ENCODE measurements at regions not wholly inside any gene's neighbourhood (a gene's known extent, or its start where the extent isn't known, plus 50 kb on each side); places are given as distances from the start of the nearest gene placed in this dataset.
"Not testable (repeated sequence)": the region's sequence is repeated elsewhere in the genome, so short reads cannot be mapped to it uniquely, and the experiment has no call there.

DNA sequence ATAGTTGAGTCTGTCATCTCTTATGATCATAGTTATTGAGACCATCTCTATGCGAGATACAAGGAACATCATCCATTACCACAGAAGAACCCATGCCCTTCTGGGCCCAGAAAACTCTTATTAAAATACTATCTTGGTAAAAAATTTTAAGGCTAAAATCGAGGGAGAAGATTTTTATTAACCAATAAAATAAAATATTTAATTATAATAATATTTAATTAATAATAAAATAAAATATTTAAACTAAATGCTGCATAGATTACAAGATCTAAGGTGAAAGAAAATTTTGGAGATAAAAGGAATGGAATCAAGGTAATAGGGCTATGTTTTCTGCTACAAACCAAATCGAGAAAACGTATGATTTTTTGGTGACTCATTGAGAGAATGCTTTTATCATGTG lies 540.2 kb downstream of the KCNH5 start:
- no peak for DNase-seq (ENCODE audit: low read depth, low spot score)

GRCh38 chr14:62521309-62521708 lies 523.9 kb downstream of the KCNH5 start:
- DNase-seq (ENCODE audit: low read depth, low spot score), result not testable (repeated sequence)

DNA sequence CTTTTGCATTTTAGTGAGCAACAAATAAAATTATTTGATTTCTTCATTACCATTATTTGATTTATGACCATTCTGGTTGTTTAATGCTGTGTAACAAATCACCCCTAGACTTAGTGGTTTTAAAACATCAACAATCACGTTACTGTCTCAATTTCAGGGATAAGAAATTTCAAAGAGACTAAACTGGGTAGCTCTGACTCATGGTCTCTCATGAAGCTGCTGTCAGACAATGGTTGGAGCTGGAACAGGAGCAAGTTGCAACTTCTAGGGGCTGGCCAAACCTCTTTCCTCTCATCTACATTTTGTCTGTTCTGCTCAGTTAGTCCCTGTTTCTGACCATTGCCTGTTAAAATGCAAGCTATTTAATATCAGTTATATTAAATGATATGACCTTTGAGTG lies 517.0 kb downstream of the KCNH5 start:
- no peak for DNase-seq (ENCODE audit: low read depth, low spot score)

DNA sequence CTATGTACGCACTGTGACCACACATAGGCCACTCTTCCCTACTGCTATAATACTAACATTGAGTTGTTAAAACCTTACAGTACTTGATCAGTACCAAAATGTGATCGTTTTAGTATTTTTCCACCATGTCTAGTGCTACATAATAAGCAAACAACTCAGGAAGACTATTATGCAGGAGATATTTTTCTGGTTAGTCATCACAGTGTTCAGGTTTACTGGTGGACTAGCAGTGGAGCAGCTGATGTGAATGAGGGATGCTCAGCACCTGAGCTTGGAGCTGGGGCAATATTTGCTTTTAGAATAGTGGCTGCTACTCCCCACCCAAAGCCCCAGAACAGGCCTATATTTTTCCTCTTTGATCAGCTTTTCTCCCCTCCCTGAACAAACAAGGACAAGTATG lies 513.1 kb downstream of the KCNH5 start:
- no peak for DNase-seq (ENCODE audit: low read depth, low spot score)

GRCh38 chr14:62546862-62547474 lies 498.3 kb downstream of the KCNH5 start:
- DNase-seq (ENCODE audit: low read depth, low spot score), result no peak

- no peak for DNase-seq (ENCODE audit: low read depth, low spot score)
Measured at GRCh38 chr14:62557416-62557815, 487.8 kb downstream of the KCNH5 start.

- DNase-seq (ENCODE audit: low read depth, low spot score), result no peak
Measured at GRCh38 chr14:62558451-62558850, 486.8 kb downstream of the KCNH5 start.

GRCh38 chr14:62585247-62585646 lies 460.0 kb downstream of the KCNH5 start:
- DNase-seq (ENCODE audit: low read depth, low spot score), result no peak

DNA sequence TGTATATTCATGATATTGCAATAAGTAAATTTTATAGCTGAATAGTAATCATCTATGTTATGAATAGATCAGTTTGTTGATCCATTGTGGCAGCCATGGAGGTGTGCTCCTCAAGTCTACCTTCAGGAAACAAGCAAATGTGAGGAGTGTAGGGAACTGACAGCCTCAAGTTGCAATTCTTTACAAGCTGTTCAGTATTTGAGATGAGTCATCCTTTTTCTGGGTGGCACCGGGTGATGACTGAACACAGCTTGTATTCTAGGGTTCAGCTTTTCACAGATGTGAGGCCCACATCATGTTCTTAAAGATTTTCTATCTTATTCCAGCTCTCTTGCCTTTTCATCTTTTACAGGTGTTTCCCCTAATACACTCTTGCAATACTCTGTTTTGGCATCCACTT lies 452.4 kb downstream of the KCNH5 start:
- no peak for DNase-seq (ENCODE audit: low read depth, low spot score)

- DNase-seq (ENCODE audit: low read depth, low spot score), result no peak
Measured at GRCh38 chr14:62597143-62597542, 448.1 kb downstream of the KCNH5 start.

DNA sequence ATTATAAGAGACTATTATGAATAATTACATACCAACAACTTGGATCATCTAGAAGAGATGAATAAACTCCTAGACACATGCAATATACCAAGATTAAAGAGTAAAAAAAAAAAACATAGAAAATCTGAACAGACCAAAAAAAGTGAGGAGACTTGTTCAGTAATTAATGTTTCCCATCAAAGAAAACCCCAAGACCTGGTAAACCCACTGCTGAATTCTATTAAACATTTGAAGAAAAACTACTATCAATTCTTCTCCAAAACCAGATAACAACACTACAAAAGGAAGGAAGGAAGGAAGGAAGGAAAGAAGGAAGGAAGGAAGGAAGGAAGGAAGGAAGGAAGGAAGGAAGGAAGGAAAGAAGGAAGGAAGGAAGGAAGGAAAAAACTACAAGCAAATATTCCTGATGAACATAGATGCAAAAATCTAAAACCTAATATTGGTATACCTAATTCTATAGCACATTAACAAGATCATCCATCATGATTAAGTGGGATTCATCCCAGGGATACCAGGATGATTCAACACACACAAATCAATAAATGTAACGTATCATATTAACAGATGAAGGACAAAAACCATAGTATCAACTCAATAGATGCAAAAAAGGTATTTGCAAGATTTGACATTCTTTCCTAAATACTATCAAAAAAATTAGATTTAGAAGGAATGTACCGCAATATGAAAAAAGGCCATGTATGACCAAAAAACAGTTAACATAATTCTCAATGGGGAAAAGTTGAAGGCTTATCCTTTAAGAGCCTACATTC lies 445.5 kb downstream of the KCNH5 start:
- DNase-seq (ENCODE audit: low read depth, low spot score), result no peak

- no peak for DNase-seq (ENCODE audit: low read depth, low spot score)
Measured at GRCh38 chr14:62602712-62603111, 442.5 kb downstream of the KCNH5 start.

GRCh38 chr14:62604524-62604923 lies 440.7 kb downstream of the KCNH5 start:
- DNase-seq (ENCODE audit: low read depth, low spot score), result no peak

DNA sequence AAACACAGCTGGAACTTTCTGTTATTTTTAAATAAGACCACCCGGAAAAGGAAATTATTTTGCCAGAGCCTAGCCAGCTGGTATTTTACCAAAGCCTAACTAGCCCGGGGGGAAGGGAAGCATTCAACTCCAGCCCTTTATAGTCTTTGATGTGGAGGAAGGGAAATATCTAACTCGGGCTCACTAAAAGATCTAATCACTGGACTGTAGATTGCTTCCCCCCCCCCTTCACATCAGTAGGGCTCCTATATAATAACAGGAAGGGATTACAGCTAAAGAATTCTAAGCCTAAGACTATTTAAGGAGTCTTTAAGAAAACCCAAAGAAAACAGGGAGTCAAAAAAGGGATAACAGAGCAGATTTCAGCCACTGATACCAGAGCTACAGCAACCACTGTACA lies 431.1 kb downstream of the KCNH5 start:
- no peak for DNase-seq (ENCODE audit: low read depth, low spot score)

- no peak for DNase-seq (ENCODE audit: low read depth, low spot score)
Measured at GRCh38 chr14:62616668-62617067, 428.6 kb downstream of the KCNH5 start.

- no peak for DNase-seq (ENCODE audit: low read depth, low spot score)
Measured at GRCh38 chr14:62626416-62626815, 418.8 kb downstream of the KCNH5 start.

- no peak for DNase-seq (ENCODE audit: low read depth, low spot score)
Measured at GRCh38 chr14:62629176-62629725, 416.0 kb downstream of the KCNH5 start.

DNA sequence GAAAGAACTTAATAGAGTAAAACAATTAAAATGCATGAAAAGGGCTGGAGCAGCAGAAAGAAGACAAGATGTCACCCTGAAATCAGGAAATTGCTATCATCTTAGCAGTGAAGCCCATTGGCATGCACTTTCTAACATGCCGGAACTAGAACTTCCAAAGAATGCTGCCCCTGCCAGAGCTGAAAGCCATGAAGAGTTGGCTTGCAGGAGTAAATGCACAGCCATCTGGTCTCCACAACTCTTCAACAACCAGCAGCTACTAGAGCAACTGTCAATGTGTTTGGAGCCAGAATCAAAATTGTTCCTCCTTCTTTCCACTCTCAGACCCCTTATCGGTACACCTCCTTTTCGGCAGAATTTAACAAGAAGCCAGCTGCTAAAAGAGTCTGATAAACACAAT lies 414.1 kb downstream of the KCNH5 start:
- DNase-seq (ENCODE audit: low read depth, low spot score), result no peak

- DNase-seq (ENCODE audit: low read depth, low spot score), result no peak
Measured at GRCh38 chr14:62632771-62633170, 412.5 kb downstream of the KCNH5 start.

DNA sequence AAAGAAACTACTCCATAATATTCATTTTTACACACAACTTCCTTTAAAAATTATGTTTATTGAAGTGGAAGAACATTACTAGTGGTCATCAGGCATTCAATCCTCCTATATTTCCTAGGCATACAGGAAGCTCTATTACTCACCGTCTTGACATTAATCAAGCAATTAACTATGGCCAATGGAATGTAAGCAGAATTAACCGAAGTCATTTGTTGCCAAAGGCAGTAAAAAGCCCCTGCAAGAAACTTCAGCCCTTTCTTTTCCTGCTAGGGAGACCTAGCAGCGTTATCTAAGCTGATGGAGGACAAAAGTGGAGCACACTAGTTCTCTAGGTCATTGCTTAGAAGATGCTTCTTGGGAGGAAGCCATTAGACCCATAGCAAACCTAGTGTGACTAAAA lies 399.6 kb downstream of the KCNH5 start:
- no peak for DNase-seq (ENCODE audit: low read depth, low spot score)

All from activated naive CD8-positive, alpha-beta T cell treated with anti-CD3 and anti-CD28 coated beads, Interleukin-2, amount 50 U/mL, for 16 hours (primary cell).